ENCODE measurements at regions not wholly inside any gene's neighbourhood (a gene's known extent, or its start where the extent isn't known, plus 50 kb on each side); places are given as distances from the start of the nearest gene placed in this dataset.

GRCh38 chr6:18707714-18708439 lies 320.7 kb downstream of the RNF144B start:
- H3K9me3 ChIP-seq (ENCODE audit: control insufficient read depth in 2 of 2, low read length in 2 of 2) = no peaks in the 10 kb centered on the region
- Mint-ChIP-seq H3K27ac (no peak overlapping the region), H3K4me1 (no peaks in the 10 kb centered on the region), H3K9me3 (peaks cover 0 to 7% (median 5%) of the 10 kb centered on the region in 7 donors), H3K4me3 (no peak overlapping the region), H3K36me3 (no peaks in the 10 kb centered on the region), H3K27me3 (no peaks in the 10 kb centered on the region)
- H3K27ac ChIP-seq (ENCODE audit: insufficient read depth, low read length, poor library complexity, severe bottlenecking) = no peak overlapping the region
- no peak for ATAC-seq (ENCODE audit: low read depth in 2 of 2)
- no peaks in the 10 kb centered on the region for H3K4me1 ChIP-seq (ENCODE audit: control insufficient read depth, insufficient read depth, low read length, poor library complexity, severe bottlenecking)
- no peaks in the 10 kb centered on the region for H3K27me3 ChIP-seq (ENCODE audit: control insufficient read depth, insufficient read depth, low read length)
- H3K36me3 ChIP-seq (ENCODE audit: control insufficient read depth, insufficient read depth, low read length) = no peaks in the 10 kb centered on the region
- H3K4me3 ChIP-seq (ENCODE audit: low read depth, low read length) = no peak overlapping the region
- no peak for DNase-seq

- no peak overlapping the region for H3K27ac Mint-ChIP-seq
These were observed 325.4 kb downstream of the RNF144B start for GRCh38 chr6:18712595-18712994.

GRCh38 chr6:18720075-18720474 lies 332.9 kb downstream of the RNF144B start:
- H3K36me3 Mint-ChIP-seq = no peaks in the 10 kb centered on the region
- no peak for ATAC-seq (ENCODE audit: low read depth in 2 of 2)
- Histone ChIP-seq H3K27me3 (ENCODE audit: control insufficient read depth, insufficient read depth, low read length) (no peaks in the 10 kb centered on the region), H3K9me3 (ENCODE audit: control insufficient read depth in 2 of 2, low read length in 2 of 2) (no peaks in the 10 kb centered on the region), H3K4me1 (ENCODE audit: control insufficient read depth, insufficient read depth, low read length, poor library complexity, severe bottlenecking) (no peaks in the 10 kb centered on the region), H3K27ac (ENCODE audit: insufficient read depth, low read length, poor library complexity, severe bottlenecking) (no peak overlapping the region), H3K4me3 (ENCODE audit: low read depth, low read length) (no peak overlapping the region), H3K36me3 (ENCODE audit: control insufficient read depth, insufficient read depth, low read length) (no peaks in the 10 kb centered on the region)
- H3K9me3 Mint-ChIP-seq = peaks cover 0 to 3% (median 0%) of the 10 kb centered on the region in 7 donors
- H3K4me1 Mint-ChIP-seq = no peaks in the 10 kb centered on the region
- H3K27ac Mint-ChIP-seq = no peak overlapping the region
- no peaks in the 10 kb centered on the region for H3K27me3 Mint-ChIP-seq
- H3K4me3 Mint-ChIP-seq = no peak overlapping the region
- DNase-seq = no peak

More at GRCh38 chr6:18712595-18712994, 325.4 kb downstream of the RNF144B start:
- H3K27me3 ChIP-seq (ENCODE audit: control insufficient read depth, insufficient read depth, low read length) = no peaks in the 10 kb centered on the region
- no peaks in the 10 kb centered on the region for H3K36me3 Mint-ChIP-seq
- ATAC-seq (ENCODE audit: low read depth in 2 of 2) = no peak
- no peaks in the 10 kb centered on the region for H3K4me1 Mint-ChIP-seq
- DNase-seq = no peak
- no peaks in the 10 kb centered on the region for H3K9me3 ChIP-seq (ENCODE audit: control insufficient read depth in 2 of 2, low read length in 2 of 2)
- H3K9me3 Mint-ChIP-seq = peaks cover 0 to 5% (median 3%) of the 10 kb centered on the region in 7 donors
- no peaks in the 10 kb centered on the region for H3K4me1 ChIP-seq (ENCODE audit: control insufficient read depth, insufficient read depth, low read length, poor library complexity, severe bottlenecking)
- H3K36me3 ChIP-seq (ENCODE audit: control insufficient read depth, insufficient read depth, low read length) = no peaks in the 10 kb centered on the region
- no peak overlapping the region for H3K4me3 ChIP-seq (ENCODE audit: low read depth, low read length)
- no peak overlapping the region for H3K27ac ChIP-seq (ENCODE audit: insufficient read depth, low read length, poor library complexity, severe bottlenecking)
- H3K4me3 Mint-ChIP-seq = no peak overlapping the region
- no peaks in the 10 kb centered on the region for H3K27me3 Mint-ChIP-seq

- no peak for DNase-seq
- H3K27me3 ChIP-seq (ENCODE audit: control insufficient read depth, insufficient read depth, low read length) = no peaks in the 10 kb centered on the region
- ATAC-seq (ENCODE audit: low read depth in 2 of 2) = no peak
- H3K27ac ChIP-seq (ENCODE audit: insufficient read depth, low read length, poor library complexity, severe bottlenecking) = no peak overlapping the region
- no peak overlapping the region for H3K4me3 Mint-ChIP-seq
- no peaks in the 10 kb centered on the region for H3K4me1 Mint-ChIP-seq
- H3K27me3 Mint-ChIP-seq = no peaks in the 10 kb centered on the region
- no peak overlapping the region for H3K27ac Mint-ChIP-seq
- H3K4me3 ChIP-seq (ENCODE audit: low read depth, low read length) = no peak overlapping the region
- H3K36me3 ChIP-seq (ENCODE audit: control insufficient read depth, insufficient read depth, low read length) = no peaks in the 10 kb centered on the region
- no peaks in the 10 kb centered on the region for H3K9me3 ChIP-seq (ENCODE audit: control insufficient read depth in 2 of 2, low read length in 2 of 2)
- no peaks in the 10 kb centered on the region for H3K4me1 ChIP-seq (ENCODE audit: control insufficient read depth, insufficient read depth, low read length, poor library complexity, severe bottlenecking)
- peaks cover 0 to 7% (median 5%) of the 10 kb centered on the region in 7 donors for H3K9me3 Mint-ChIP-seq
- H3K36me3 Mint-ChIP-seq = no peaks in the 10 kb centered on the region
These were observed 336.9 kb downstream of the RNF144B start for GRCh38 chr6:18724056-18724455.

GRCh38 chr6:18725449-18725848 lies 338.3 kb downstream of the RNF144B start:
- Histone ChIP-seq H3K4me1 (ENCODE audit: control insufficient read depth, insufficient read depth, low read length, poor library complexity, severe bottlenecking) (no peaks in the 10 kb centered on the region), H3K36me3 (ENCODE audit: control insufficient read depth, insufficient read depth, low read length) (no peaks in the 10 kb centered on the region), H3K4me3 (ENCODE audit: low read depth, low read length) (no peak overlapping the region), H3K27ac (ENCODE audit: insufficient read depth, low read length, poor library complexity, severe bottlenecking) (no peak overlapping the region), H3K9me3 (ENCODE audit: control insufficient read depth in 2 of 2, low read length in 2 of 2) (no peaks in the 10 kb centered on the region), H3K27me3 (ENCODE audit: control insufficient read depth, insufficient read depth, low read length) (no peaks in the 10 kb centered on the region)
- no peak overlapping the region for H3K27ac Mint-ChIP-seq
- no peak for DNase-seq
- peaks cover 0 to 12% (median 6%) of the 10 kb centered on the region in 7 donors for H3K9me3 Mint-ChIP-seq
- no peak for ATAC-seq (ENCODE audit: low read depth in 2 of 2)
- H3K36me3 Mint-ChIP-seq = no peaks in the 10 kb centered on the region
- no peak overlapping the region for H3K4me3 Mint-ChIP-seq
- no peaks in the 10 kb centered on the region for H3K4me1 Mint-ChIP-seq
- no peaks in the 10 kb centered on the region for H3K27me3 Mint-ChIP-seq

- Histone ChIP-seq H3K4me3 (ENCODE audit: low read depth, low read length) (no peak overlapping the region), H3K36me3 (ENCODE audit: control insufficient read depth, insufficient read depth, low read length) (no peaks in the 10 kb centered on the region), H3K9me3 (ENCODE audit: control insufficient read depth in 2 of 2, low read length in 2 of 2) (no peaks in the 10 kb centered on the region), H3K4me1 (ENCODE audit: control insufficient read depth, insufficient read depth, low read length, poor library complexity, severe bottlenecking) (no peaks in the 10 kb centered on the region), H3K27ac (ENCODE audit: insufficient read depth, low read length, poor library complexity, severe bottlenecking) (no peak overlapping the region), H3K27me3 (ENCODE audit: control insufficient read depth, insufficient read depth, low read length) (no peaks in the 10 kb centered on the region)
- H3K36me3 Mint-ChIP-seq = no peaks in the 10 kb centered on the region
- H3K9me3 Mint-ChIP-seq = peaks cover 0 to 8% (median 5%) of the 10 kb centered on the region in 7 donors
- no peaks in the 10 kb centered on the region for H3K4me1 Mint-ChIP-seq
- ATAC-seq (ENCODE audit: low read depth in 2 of 2) (no peak), DNase-seq (no peak)
- H3K27ac Mint-ChIP-seq = no peak overlapping the region
- H3K4me3 Mint-ChIP-seq = no peak overlapping the region
- no peaks in the 10 kb centered on the region for H3K27me3 Mint-ChIP-seq
These were observed 346.9 kb downstream of the RNF144B start for GRCh38 chr6:18733921-18734550.

- Histone ChIP-seq H3K4me1 (ENCODE audit: control insufficient read depth, insufficient read depth, low read length, poor library complexity, severe bottlenecking) (no peaks in the 10 kb centered on the region), H3K27me3 (ENCODE audit: control insufficient read depth, insufficient read depth, low read length) (no peaks in the 10 kb centered on the region), H3K9me3 (ENCODE audit: control insufficient read depth in 2 of 2, low read length in 2 of 2) (no peaks in the 10 kb centered on the region), H3K4me3 (ENCODE audit: low read depth, low read length) (no peak overlapping the region), H3K36me3 (ENCODE audit: control insufficient read depth, insufficient read depth, low read length) (no peaks in the 10 kb centered on the region), H3K27ac (ENCODE audit: insufficient read depth, low read length, poor library complexity, severe bottlenecking) (no peak overlapping the region)
- H3K27me3 Mint-ChIP-seq = no peaks in the 10 kb centered on the region
- ATAC-seq (ENCODE audit: low read depth in 2 of 2) (no peak), DNase-seq (no peak)
- no peaks in the 10 kb centered on the region for H3K36me3 Mint-ChIP-seq
- no peak overlapping the region for H3K27ac Mint-ChIP-seq
- peaks cover 0 to 3% (median 1%) of the 10 kb centered on the region in 7 donors for H3K9me3 Mint-ChIP-seq
- no peaks in the 10 kb centered on the region for H3K4me1 Mint-ChIP-seq
- H3K4me3 Mint-ChIP-seq = no peak overlapping the region
These were observed 354.6 kb downstream of the RNF144B start for GRCh38 chr6:18741741-18742140.

GRCh38 chr6:18742406-18742805 lies 355.3 kb downstream of the RNF144B start:
- Histone ChIP-seq H3K27me3 (ENCODE audit: control insufficient read depth, insufficient read depth, low read length) (no peaks in the 10 kb centered on the region), H3K9me3 (ENCODE audit: control insufficient read depth in 2 of 2, low read length in 2 of 2) (no peaks in the 10 kb centered on the region), H3K36me3 (ENCODE audit: control insufficient read depth, insufficient read depth, low read length) (no peaks in the 10 kb centered on the region), H3K4me1 (ENCODE audit: control insufficient read depth, insufficient read depth, low read length, poor library complexity, severe bottlenecking) (no peaks in the 10 kb centered on the region), H3K27ac (ENCODE audit: insufficient read depth, low read length, poor library complexity, severe bottlenecking) (no peak overlapping the region), H3K4me3 (ENCODE audit: low read depth, low read length) (no peak overlapping the region)
- Mint-ChIP-seq H3K36me3 (no peaks in the 10 kb centered on the region), H3K4me1 (no peaks in the 10 kb centered on the region), H3K9me3 (peaks cover 0 to 3% (median 0%) of the 10 kb centered on the region in 7 donors), H3K27me3 (no peaks in the 10 kb centered on the region), H3K4me3 (no peak overlapping the region), H3K27ac (no peak overlapping the region)
- ATAC-seq (ENCODE audit: low read depth in 2 of 2) = no peak
- DNase-seq = no peak

Measured in CD4-positive, CD25-positive, alpha-beta regulatory T cell (primary cell).